ENCODE measurements at regions not wholly inside any gene's neighbourhood (a gene's known extent, or its start where the extent isn't known, plus 50 kb on each side); places are given as distances from the start of the nearest gene placed in this dataset.

DNA sequence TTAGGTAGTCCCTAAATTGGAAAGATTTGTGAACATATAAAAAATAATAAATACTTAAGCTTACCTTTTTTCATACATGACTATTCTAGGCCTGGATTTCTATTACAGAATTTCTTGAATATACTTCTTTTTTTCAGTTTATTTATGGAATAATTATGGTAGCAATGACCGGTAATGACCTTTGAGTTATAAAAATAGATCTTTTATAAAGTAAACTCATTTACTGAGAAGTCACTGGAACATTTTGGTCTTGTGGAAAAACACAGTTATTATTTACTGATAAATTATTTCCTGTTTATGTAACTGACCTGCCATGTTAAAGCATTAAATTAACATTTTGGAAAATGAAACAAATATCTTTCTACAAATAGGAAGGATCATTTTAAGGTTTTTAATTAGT lies 80.4 kb upstream of the RASGEF1B start:
- Histone ChIP-seq H3K36me3 (ENCODE audit: control insufficient read depth, insufficient read depth, low read length) (no peaks in the 10 kb centered on the region), H3K9me3 (ENCODE audit: control insufficient read depth, low read length) (no peaks in the 10 kb centered on the region), H3K27me3 (ENCODE audit: control insufficient read depth, insufficient read depth, low read length, poor library complexity, severe bottlenecking) (peaks cover 16% of the 10 kb centered on the region), H3K4me3 (ENCODE audit: low read length) (no peak overlapping the region), H3K9ac (ENCODE audit: extremely low read depth, low read length, poor library complexity, severe bottlenecking) (no peak overlapping the region), H3K4me1 (ENCODE audit: control insufficient read depth, insufficient read depth, low read length) (no peaks in the 10 kb centered on the region), H3K27ac (ENCODE audit: low read depth, low read length) (no peak overlapping the region)
- Mint-ChIP-seq H3K36me3 (ENCODE audit: low read depth) (no peaks in the 10 kb centered on the region), H3K27me3 (ENCODE audit: insufficient read depth) (peaks cover 7% of the 10 kb centered on the region), H3K4me3 (no peak overlapping the region), H3K9me3 (peaks cover 2% of the 10 kb centered on the region), H3K4me1 (peaks cover 11% of the 10 kb centered on the region), H3K27ac (no peak overlapping the region)
- 100% methylated on average over 1 of the region's 1 CpG for WGBS, 2 experiments (ENCODE audit: insufficient coverage in 1 of 2, insufficient read length in 1 of 2)
- TF ChIP-seq CTCF (conservative IDR thresholded peaks at IDR 0.05), result no peak
- DNase-seq, result no peak

DNA sequence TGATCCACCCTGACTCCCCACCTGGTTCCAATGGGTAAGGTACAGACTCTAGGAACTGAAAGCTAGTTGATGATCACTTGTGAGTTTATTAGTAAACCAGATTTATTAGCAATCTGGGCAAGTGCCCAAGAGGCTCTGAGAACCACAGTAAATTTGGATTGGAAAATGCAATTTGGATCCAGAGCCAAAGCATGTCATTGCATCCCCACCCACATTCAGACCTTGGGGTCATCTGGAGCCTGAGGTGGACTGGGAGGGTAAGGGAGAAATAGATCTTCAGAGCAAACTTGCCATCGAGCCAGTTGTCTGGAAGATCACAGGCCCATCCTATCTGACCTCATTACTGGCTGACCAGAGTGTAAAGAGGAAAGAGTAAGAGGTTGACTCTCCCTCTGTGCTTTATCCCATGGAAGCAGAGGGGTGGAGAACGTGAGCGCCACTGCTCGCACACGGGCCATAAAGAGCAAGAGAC lies 78.7 kb upstream of the RASGEF1B start:
- no peak overlapping the region for H3K4me3 Mint-ChIP-seq
- H3K9me3 ChIP-seq (ENCODE audit: control insufficient read depth, low read length), result no peaks in the 10 kb centered on the region
- peaks cover 6% of the 10 kb centered on the region for H3K4me1 Mint-ChIP-seq
- H3K36me3 Mint-ChIP-seq (ENCODE audit: low read depth), result no peaks in the 10 kb centered on the region
- 92 to 93% methylated on average over 3 to 5 of the region's 5 CpGs for WGBS, 2 experiments (ENCODE audit: insufficient coverage in 1 of 2, insufficient read length in 1 of 2)
- H3K27me3 Mint-ChIP-seq (ENCODE audit: insufficient read depth), result peaks cover 2% of the 10 kb centered on the region
- H3K9ac ChIP-seq (ENCODE audit: extremely low read depth, low read length, poor library complexity, severe bottlenecking), result no peak overlapping the region
- H3K9me3 Mint-ChIP-seq, result peaks cover 2% of the 10 kb centered on the region
- H3K4me1 ChIP-seq (ENCODE audit: control insufficient read depth, insufficient read depth, low read length), result no peaks in the 10 kb centered on the region
- DNase-seq, result no peak
- H3K27me3 ChIP-seq (ENCODE audit: control insufficient read depth, insufficient read depth, low read length, poor library complexity, severe bottlenecking), result no peaks in the 10 kb centered on the region
- H3K4me3 ChIP-seq (ENCODE audit: low read length), result no peak overlapping the region
- TF ChIP-seq CTCF (conservative IDR thresholded peaks at IDR 0.05), result no peak
- H3K36me3 ChIP-seq (ENCODE audit: control insufficient read depth, insufficient read depth, low read length), result no peaks in the 10 kb centered on the region
- no peak overlapping the region for H3K27ac ChIP-seq (ENCODE audit: low read depth, low read length)
- H3K27ac Mint-ChIP-seq, result peak overlapping the region; percentile 35

GRCh38 chr4:81549984-81550383 lies 78.3 kb upstream of the RASGEF1B start:
- Mint-ChIP-seq H3K9me3 (peaks cover 2% of the 10 kb centered on the region), H3K36me3 (ENCODE audit: low read depth) (no peaks in the 10 kb centered on the region)

More at GRCh38 chr4:81549984-81550383, 78.3 kb upstream of the RASGEF1B start:
- no peak overlapping the region for H3K27ac ChIP-seq (ENCODE audit: low read depth, low read length)
- Mint-ChIP-seq H3K4me1 (peaks cover 4% of the 10 kb centered on the region), H3K27ac (no peak overlapping the region), H3K4me3 (no peak overlapping the region), H3K27me3 (ENCODE audit: insufficient read depth) (peaks cover 4% of the 10 kb centered on the region)
- peak; percentile 47 for DNase-seq
- no peaks in the 10 kb centered on the region for H3K9me3 ChIP-seq (ENCODE audit: control insufficient read depth, low read length)
- no peaks in the 10 kb centered on the region for H3K27me3 ChIP-seq (ENCODE audit: control insufficient read depth, insufficient read depth, low read length, poor library complexity, severe bottlenecking)
- no peak for TF ChIP-seq CTCF (conservative IDR thresholded peaks at IDR 0.05)
- 51 to 73% methylated on average over 2 to 7 of the region's 7 CpGs for WGBS, 2 experiments (ENCODE audit: insufficient coverage in 1 of 2, insufficient read length in 1 of 2)
- no peak overlapping the region for H3K9ac ChIP-seq (ENCODE audit: extremely low read depth, low read length, poor library complexity, severe bottlenecking)
- H3K4me1 ChIP-seq (ENCODE audit: control insufficient read depth, insufficient read depth, low read length), result no peaks in the 10 kb centered on the region
- no peak overlapping the region for H3K4me3 ChIP-seq (ENCODE audit: low read length)
- no peaks in the 10 kb centered on the region for H3K36me3 ChIP-seq (ENCODE audit: control insufficient read depth, insufficient read depth, low read length)
